GM10266 (cell line): ENCODE measurements at regions not wholly inside any gene's neighbourhood (a gene's known extent, or its start where the extent isn't known, plus 50 kb on each side); places are given as distances from the start of the nearest gene placed in this dataset.

ENCODE experiments used
- DNase-seq: peaks from one replicate; pipeline ENCODE4 v3.0.0; 2012; ENCODE audit errors: extremely low spot score
- TF ChIP-seq, protein P1 (sequence below): IDR thresholded peaks from 2 replicates; pipeline ENCODE4 v1.5.1; 2012; ENCODE audit warnings: mild to moderate bottlenecking, low read depth; ENCODE audit not compliant: control insufficient read depth, insufficient read depth; ENCODE audit errors: missing control alignments

DNA sequence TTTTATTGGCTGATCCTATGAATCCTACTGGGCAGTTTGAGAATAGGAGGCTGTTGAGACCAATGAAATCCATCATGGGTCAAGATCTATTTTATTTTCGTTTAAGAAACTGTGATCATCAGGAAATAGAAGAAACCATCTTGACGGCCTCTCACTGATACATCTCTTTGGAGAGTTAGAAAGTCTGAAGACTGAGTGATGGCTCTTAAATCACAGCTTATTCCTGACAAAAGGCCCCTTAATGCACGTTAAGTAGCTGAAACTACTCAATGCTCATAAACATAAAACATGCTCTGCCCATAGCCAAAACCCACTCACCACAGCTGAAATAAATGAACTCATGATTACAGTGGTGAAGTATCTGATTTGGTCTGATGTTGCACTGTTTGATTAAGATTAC lies 784.5 kb upstream of the NEGR1 start:
- no peak for DNase-seq
- TF ChIP-seq, protein P1, sequence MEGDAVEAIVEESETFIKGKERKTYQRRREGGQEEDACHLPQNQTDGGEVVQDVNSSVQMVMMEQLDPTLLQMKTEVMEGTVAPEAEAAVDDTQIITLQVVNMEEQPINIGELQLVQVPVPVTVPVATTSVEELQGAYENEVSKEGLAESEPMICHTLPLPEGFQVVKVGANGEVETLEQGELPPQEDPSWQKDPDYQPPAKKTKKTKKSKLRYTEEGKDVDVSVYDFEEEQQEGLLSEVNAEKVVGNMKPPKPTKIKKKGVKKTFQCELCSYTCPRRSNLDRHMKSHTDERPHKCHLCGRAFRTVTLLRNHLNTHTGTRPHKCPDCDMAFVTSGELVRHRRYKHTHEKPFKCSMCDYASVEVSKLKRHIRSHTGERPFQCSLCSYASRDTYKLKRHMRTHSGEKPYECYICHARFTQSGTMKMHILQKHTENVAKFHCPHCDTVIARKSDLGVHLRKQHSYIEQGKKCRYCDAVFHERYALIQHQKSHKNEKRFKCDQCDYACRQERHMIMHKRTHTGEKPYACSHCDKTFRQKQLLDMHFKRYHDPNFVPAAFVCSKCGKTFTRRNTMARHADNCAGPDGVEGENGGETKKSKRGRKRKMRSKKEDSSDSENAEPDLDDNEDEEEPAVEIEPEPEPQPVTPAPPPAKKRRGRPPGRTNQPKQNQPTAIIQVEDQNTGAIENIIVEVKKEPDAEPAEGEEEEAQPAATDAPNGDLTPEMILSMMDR: no peak

DNA sequence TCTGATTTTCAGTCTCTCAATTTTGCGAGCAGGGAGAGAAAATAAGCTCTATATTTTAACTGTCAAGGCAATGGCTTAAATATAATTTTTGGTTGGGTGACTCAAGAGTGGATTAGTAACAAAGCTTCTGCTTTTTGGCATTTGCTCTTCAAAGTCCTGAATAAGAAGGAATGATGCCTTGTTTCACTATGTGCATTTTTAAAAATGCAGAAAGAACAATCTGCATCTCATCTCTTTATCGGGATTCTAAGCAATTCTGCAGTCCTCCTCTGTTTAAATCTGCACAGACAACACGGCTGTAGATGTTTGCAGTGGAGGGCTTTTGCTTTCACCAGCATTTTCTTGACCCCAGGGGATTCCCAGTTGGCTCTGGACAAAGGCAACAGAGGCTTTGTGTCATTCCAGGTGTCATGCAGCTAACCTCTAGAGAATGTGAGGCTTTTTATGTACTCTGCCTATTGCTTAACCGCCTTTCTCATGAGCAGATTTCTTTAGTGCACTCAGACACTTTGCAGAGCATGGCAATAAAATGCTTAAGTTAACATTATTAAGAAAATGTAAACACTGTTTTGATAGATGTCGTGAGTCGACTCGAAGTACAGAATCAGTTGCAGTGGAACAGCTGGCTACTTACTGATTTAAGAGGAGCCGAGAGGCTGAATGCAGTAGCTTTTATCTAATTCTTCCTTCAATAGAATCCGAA lies 783.2 kb upstream of the NEGR1 start:
- TF ChIP-seq, protein P1: no peak
- DNase-seq: no peak

DNA sequence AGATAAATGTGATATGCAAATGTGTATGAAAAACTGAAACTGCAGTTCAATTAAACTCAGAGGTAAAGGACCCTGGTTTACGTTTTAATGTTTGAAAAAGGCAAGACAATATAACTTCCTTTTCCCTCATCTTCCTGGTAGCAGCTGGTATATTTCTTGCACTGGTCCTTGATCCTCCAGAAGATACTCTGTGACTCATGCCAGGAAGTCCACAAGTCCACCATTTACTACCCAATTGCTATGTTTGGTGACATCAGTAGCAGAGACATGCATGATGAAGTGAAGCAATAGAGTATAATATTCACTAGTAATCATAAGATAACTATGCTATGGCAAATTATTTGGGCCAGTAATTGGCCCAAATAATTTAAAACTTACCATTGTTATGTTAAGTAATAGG lies 774.5 kb upstream of the NEGR1 start:
- no peak for DNase-seq
- TF ChIP-seq, protein P1: no peak

- TF ChIP-seq, protein P1: no peak
- no peak for DNase-seq
Measured at GRCh38 chr1:73044241-73045036, 762.1 kb upstream of the NEGR1 start.

DNA sequence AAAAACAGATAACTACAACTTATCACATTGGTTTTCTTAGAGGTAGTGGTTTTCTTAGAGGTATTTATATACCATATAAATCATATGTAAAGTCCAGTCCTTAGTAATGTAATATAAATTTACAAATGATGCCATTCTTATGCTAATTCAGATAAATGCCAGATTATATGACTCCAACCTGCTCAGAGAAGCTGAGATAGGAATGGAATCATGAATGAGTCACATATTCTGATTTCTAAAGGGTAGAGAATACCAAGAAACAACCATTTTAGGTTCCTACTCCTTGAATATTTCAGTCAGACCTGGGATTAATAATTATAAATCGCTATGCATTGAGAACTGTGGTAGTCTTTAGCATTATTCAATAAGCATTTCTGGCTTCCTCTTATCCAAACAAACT lies 760.1 kb upstream of the NEGR1 start:
- no peak for DNase-seq
- TF ChIP-seq, protein P1: no peak

DNA sequence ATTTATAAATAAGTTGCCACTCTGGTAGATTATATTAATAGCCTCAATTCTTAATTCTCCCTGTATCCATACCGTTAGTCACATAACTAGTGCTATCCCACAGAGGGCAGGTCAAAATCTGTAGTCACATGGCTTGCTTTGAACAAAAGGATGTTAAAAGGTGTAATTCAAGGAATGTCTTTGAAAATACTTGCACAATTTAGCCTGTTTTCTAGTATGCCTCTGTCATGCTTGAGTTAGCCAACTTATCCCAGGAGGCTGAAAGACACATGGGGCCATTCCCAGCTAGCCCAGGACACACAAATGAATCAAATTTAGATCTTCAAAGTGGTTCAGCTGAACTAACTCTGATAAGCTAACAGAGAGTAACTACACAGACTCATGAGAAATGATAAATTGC lies 758.5 kb upstream of the NEGR1 start:
- TF ChIP-seq, protein P1: no peak
- no peak for DNase-seq

DNA sequence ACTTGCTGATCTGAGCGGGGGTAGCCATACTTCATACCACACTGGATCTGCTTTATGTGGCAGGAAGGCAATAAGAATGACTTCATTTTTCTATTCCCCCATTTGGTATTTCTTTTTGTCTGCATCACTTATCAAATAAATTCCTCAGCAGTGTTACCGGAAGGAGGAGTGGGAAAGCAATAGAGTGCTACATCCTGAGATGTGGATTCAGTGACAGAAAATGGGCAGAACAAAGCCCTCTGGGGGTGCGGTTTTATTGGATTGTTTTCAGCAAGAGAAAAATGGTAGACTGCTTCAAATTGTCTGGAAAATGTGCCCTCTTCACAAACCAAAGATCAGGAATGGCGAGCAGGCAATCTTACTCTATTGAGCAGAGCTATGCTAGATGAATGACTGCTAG lies 751.9 kb upstream of the NEGR1 start:
- no peak for DNase-seq
- TF ChIP-seq, protein P1: no peak
